Activated CD4-positive, alpha-beta T cell treated with anti-CD3 and anti-CD28 coated beads, Interleukin-2, amount 10 ng/mL, durations not matched to agents 7 days and 5 days (primary cell): ENCODE measurements at regions not wholly inside any gene's neighbourhood (a gene's known extent, or its start where the extent isn't known, plus 50 kb on each side); places are given as distances from the start of the nearest gene placed in this dataset.

Source experiments
- CTCF ChIA-PET: fragments of 350-600 bp; sonication (Branson Sonifier 250); formaldehyde crosslinking; loops from one replicate; lab custom pipeline; 2021; ENCODE audit warnings: antibody characterized with exemption; lab: Charles Lee
- POLR2A ChIA-PET: fragments of 350-600 bp; sonication (Branson Sonifier 250); formaldehyde crosslinking; loops from one replicate; lab custom pipeline; 2021; ENCODE audit warnings: antibody characterized with exemption; lab: Charles Lee
- DNase-seq: peaks from one replicate; pipeline ENCODE4 v3.0.0-alpha.2; 2020
- H3K27ac Mint-ChIP-seq: one replicate; pipeline ENCODE4 v1.8.0; 2021; ENCODE audit warnings: mild to moderate bottlenecking, moderate library complexity, mixed read lengths
- H3K27me3 Mint-ChIP-seq: one replicate; pipeline ENCODE4 v1.8.0; 2021; ENCODE audit warnings: mixed read lengths
- H3K36me3 Mint-ChIP-seq: one replicate; pipeline ENCODE4 v1.8.0; 2021; ENCODE audit warnings: low read depth, mixed read lengths
- H3K4me1 Mint-ChIP-seq: one replicate; pipeline ENCODE4 v1.8.0; 2021; ENCODE audit warnings: mixed read lengths
- H3K4me3 Mint-ChIP-seq: one replicate; pipeline ENCODE4 v1.8.0; 2021; ENCODE audit warnings: mild to moderate bottlenecking, moderate library complexity, mixed read lengths
- H3K9me3 Mint-ChIP-seq: one replicate; pipeline ENCODE4 v1.8.0; 2021; ENCODE audit warnings: mixed read lengths

DNA sequence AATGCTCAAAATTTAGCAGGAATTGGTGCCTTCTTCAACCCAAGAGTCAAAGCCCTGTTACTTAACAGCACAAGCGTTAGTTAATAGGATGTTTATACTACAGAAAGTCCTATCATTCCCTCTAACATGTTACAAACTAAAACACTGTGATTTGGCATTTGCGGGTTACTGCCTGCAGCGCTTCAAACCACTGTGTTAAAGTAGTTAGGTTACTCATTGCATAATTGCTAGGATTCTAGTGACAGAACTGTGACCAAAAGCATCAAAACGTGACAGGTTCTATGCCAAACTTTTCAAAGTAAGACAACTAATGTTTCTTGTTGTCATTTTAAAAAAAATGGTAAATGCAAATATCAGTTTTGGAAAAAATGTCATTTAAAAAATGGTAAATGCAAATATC, 442.8 kb upstream of the ZFP42 start:
- CTCF ChIA-PET, result no interaction called here
- H3K27me3 Mint-ChIP-seq, result no peaks in the 10 kb centered on the region
- H3K27ac Mint-ChIP-seq, result no peak overlapping the region
- peaks cover 8% of the 10 kb centered on the region for H3K9me3 Mint-ChIP-seq
- no peak overlapping the region for H3K4me3 Mint-ChIP-seq
- no peaks in the 10 kb centered on the region for H3K4me1 Mint-ChIP-seq
- POLR2A ChIA-PET, result no interaction called here
- no peak for DNase-seq
- no peaks in the 10 kb centered on the region for H3K36me3 Mint-ChIP-seq

DNA sequence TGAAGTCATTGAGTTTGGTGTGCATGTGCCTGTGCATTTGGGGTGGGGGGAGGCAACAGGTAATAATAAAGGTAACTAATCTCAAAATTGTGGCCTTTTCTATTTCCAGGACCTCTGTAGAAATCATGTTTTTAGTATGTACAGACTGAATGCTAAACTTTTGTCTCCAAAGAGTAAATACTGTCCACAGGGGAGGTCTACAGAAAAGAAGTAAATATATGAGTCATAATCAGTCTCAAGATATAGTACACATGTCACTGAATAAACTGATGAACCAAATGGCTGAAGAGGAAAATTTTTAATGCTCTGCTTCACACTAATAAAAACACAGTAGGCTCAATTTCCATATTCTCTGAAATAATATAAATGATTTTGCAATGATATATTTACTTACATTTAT, 440.4 kb upstream of the ZFP42 start:
- H3K27me3 Mint-ChIP-seq, result no peaks in the 10 kb centered on the region
- H3K9me3 Mint-ChIP-seq, result peaks cover 3% of the 10 kb centered on the region
- H3K4me3 Mint-ChIP-seq, result no peak overlapping the region

DNA sequence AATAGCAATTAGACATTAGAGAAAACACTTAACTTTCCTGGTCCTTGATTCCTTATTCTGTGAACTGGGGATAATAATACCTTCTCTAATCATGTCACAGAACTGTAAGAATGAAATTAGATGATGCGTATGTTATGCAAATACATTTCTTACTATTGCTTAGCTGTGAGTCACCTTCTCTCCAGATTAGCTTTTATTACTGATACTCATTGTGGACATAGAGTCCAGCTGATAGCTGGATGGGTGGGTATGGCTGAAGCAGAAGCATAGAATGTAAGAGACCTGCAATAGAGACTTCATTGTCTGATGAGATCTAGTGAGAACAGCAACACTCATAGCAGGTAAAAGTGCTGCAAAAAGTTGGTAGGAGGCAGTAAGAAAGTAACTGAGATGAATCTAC, 437.2 kb upstream of the ZFP42 start:
- peaks cover 8% of the 10 kb centered on the region for H3K9me3 Mint-ChIP-seq
- H3K27me3 Mint-ChIP-seq, result no peaks in the 10 kb centered on the region
- H3K4me3 Mint-ChIP-seq, result no peak overlapping the region
- no peaks in the 10 kb centered on the region for H3K36me3 Mint-ChIP-seq
- CTCF ChIA-PET, result no interaction called here
- H3K4me1 Mint-ChIP-seq, result no peaks in the 10 kb centered on the region
- DNase-seq, result no peak
- H3K27ac Mint-ChIP-seq, result no peak overlapping the region
- POLR2A ChIA-PET, result no interaction called here

More for the DNA sequence above, 440.4 kb upstream of the ZFP42 start:
- no peaks in the 10 kb centered on the region for H3K36me3 Mint-ChIP-seq
- DNase-seq, result no peak
- H3K4me1 Mint-ChIP-seq, result no peaks in the 10 kb centered on the region
- ChIA-PET POLR2A (interaction anchor here (0.8 kb wide), 1 partner anchor 1103 kb away, joined by 3 read pairs; no protein-coding TSS in a partner anchor), CTCF (no interaction called here)
- H3K27ac Mint-ChIP-seq, result no peak overlapping the region

DNA sequence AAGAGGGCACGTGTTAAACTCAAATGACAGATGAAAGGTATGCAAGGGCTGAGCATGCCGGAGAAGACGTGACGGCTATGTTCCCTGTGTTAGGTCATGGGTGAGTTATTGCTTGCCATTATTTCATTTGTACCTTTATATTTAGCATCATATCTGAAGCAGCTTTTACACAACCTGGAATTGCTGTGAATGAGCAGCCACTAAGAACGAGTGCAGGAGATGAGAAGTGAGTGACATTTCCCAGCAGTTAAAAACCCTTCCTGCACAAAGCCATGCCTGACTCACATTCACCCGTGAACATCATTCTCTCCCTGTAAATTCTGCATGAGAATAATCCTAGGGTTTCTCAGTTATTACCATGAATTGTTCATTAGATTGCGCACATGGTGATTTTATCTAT, 433.2 kb upstream of the ZFP42 start:
- Mint-ChIP-seq H3K4me3 (no peak overlapping the region), H3K27ac (no peak overlapping the region), H3K36me3 (no peaks in the 10 kb centered on the region), H3K27me3 (no peaks in the 10 kb centered on the region), H3K4me1 (no peaks in the 10 kb centered on the region), H3K9me3 (peaks cover 7% of the 10 kb centered on the region)
- DNase-seq, result no peak
- CTCF ChIA-PET, result no interaction called here
- POLR2A ChIA-PET, result no interaction called here

DNA sequence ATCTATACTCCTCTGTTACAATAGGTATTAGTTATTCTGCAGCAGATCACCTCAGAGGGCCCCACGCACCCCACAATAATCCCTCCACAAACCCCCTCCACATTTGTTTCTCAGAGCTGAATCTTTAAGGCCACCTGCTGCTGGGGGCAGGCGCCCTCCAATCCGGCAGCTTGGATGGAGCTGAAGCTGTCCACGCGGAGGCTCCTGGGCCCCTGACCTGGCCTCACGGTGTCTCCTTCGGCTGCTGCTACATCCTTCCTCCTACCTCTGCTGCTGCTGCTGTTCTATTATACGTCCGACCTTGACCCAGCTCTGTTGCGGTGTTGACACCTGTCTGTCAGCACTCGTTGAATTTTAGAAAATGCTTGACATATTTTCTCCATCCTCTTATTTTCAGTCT, 430.2 kb upstream of the ZFP42 start:
- no peaks in the 10 kb centered on the region for H3K36me3 Mint-ChIP-seq
- no peaks in the 10 kb centered on the region for H3K27me3 Mint-ChIP-seq

DNA sequence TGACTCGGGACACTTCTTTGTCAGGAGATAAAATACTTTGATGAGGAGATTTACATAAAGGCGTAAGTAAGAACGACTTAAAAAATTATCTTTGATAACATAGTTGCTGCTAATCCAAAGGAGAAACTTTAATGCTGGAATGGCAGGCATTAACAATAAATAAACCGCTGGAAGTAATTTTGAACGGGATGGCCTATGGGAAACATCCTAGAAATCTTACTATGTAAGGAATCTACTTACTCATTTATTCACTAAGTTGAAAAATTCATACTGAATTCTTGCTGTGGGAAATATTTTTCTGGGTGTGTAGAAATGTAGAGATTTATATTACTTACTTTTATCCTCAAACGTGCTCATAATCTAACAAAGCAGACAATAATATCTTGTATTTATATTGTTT, 425.7 kb upstream of the ZFP42 start:
- H3K27me3 Mint-ChIP-seq, result no peaks in the 10 kb centered on the region
- CTCF ChIA-PET, result no interaction called here

More for the DNA sequence above, 430.2 kb upstream of the ZFP42 start:
- DNase-seq, result no peak
- no peak overlapping the region for H3K4me3 Mint-ChIP-seq
- H3K4me1 Mint-ChIP-seq, result no peaks in the 10 kb centered on the region
- H3K27ac Mint-ChIP-seq, result no peak overlapping the region
- ChIA-PET POLR2A (no interaction called here), CTCF (no interaction called here)
- peaks cover 9% of the 10 kb centered on the region for H3K9me3 Mint-ChIP-seq

DNA sequence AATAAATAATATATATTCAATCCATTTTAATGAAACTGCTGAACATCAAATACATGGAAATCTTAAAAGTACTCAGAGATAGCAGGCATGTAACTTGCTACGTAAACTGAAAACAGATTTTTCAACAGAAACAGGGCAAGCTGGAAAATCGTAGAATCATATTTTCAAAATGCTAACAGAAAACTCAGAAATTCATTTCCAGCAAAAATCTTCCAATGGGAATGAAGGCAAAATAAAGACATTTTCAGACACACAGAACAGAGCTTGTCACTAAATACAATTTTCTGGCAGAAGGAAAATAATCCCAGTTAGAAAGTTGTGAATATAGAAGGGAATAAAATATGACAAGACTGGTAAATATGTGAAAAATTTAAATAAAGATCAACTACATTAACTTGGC, 419.9 kb upstream of the ZFP42 start:
- Mint-ChIP-seq H3K9me3 (peaks cover 13% of the 10 kb centered on the region), H3K4me3 (no peak overlapping the region), H3K27me3 (no peaks in the 10 kb centered on the region), H3K4me1 (no peaks in the 10 kb centered on the region), H3K36me3 (no peaks in the 10 kb centered on the region), H3K27ac (no peak overlapping the region)
- DNase-seq, result no peak
- POLR2A ChIA-PET, result no interaction called here
- CTCF ChIA-PET, result no interaction called here

More for the DNA sequence above, 425.7 kb upstream of the ZFP42 start:
- Mint-ChIP-seq H3K36me3 (no peaks in the 10 kb centered on the region), H3K9me3 (peaks cover 11% of the 10 kb centered on the region), H3K27ac (no peak overlapping the region), H3K4me1 (no peaks in the 10 kb centered on the region), H3K4me3 (no peak overlapping the region)
- DNase-seq, result no peak
- POLR2A ChIA-PET, result no interaction called here

DNA sequence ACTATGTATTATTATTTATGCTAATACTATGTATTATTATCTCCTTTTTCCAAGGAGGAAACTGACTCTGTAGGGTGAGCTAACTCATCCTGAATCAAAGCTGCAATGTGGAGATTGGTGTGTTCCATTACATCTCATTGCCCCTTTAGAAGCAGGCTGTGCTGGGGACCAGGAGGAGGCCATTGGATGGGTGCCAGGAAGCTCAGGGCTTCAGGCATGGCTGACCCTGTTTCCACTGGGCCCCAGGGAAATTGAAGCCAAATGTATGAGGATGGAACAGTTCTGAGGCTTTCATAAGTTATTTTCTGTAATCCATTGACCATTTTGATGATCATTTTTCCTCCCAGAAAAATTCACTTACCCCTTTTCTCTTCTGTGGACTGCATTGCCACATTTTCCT, 418.8 kb upstream of the ZFP42 start:
- Mint-ChIP-seq H3K4me3 (no peak overlapping the region), H3K27ac (no peak overlapping the region), H3K4me1 (no peaks in the 10 kb centered on the region), H3K9me3 (peaks cover 6% of the 10 kb centered on the region), H3K36me3 (no peaks in the 10 kb centered on the region), H3K27me3 (no peaks in the 10 kb centered on the region)
- ChIA-PET POLR2A (no interaction called here), CTCF (no interaction called here)
- DNase-seq, result no peak

DNA sequence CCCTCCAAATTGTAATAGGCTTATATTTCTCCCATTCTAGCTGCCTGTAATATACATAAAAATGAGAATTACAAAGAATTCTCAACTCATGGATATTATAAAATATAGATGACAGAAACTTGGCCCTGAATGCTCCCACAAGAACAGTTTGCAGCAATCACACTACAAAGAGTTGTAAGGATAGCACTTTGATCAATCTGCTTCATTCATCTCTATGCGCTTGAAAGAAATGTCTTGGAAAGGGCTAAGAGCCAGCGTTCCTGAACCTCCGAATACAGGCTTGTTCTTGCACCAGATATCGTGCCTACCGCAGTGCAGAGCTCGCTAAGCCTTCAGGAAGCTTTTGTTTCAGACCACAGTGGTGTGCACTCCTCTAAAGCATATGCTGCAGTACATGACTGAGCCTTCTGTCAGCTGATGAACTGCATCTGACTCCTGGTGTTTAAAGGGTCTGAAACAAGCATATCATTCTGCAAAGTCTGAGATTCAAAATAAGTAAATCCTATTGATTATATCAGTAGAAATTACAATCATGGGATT, 417.6 kb upstream of the ZFP42 start:
- no peak overlapping the region for H3K27ac Mint-ChIP-seq
- peaks cover 6% of the 10 kb centered on the region for H3K9me3 Mint-ChIP-seq
- no peak for DNase-seq
- H3K27me3 Mint-ChIP-seq, result no peaks in the 10 kb centered on the region
- ChIA-PET POLR2A (no interaction called here), CTCF (interaction anchor here (0.6 kb wide), 1 partner anchor 55 kb away, joined by 4 read pairs; no protein-coding TSS in a partner anchor)
- no peaks in the 10 kb centered on the region for H3K4me1 Mint-ChIP-seq
- H3K36me3 Mint-ChIP-seq, result no peaks in the 10 kb centered on the region
- no peak overlapping the region for H3K4me3 Mint-ChIP-seq

DNA sequence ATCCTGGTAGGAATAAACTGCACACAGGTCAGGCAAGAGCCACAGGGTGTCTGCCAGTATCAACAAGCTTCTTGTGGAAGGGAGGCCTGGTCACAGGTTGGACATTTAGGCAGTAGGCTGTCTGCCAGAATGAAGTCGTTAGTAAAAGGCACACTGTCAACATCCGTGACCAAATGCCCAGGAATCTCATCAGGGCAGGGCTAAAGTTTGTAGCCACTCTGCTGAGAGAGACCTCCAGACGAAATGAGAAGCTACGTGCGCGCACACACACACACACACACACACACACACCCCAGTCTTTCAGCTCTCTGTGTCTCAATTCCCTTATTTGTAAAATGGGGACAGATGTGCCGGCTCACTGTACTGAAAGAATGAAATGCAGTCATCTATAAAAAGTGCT, 408.7 kb upstream of the ZFP42 start:
- Mint-ChIP-seq H3K36me3 (no peaks in the 10 kb centered on the region), H3K9me3 (no peaks in the 10 kb centered on the region), H3K27ac (no peak overlapping the region), H3K27me3 (no peaks in the 10 kb centered on the region), H3K4me3 (no peak overlapping the region), H3K4me1 (no peaks in the 10 kb centered on the region)
- ChIA-PET CTCF (no interaction called here), POLR2A (no interaction called here)
- no peak for DNase-seq

DNA sequence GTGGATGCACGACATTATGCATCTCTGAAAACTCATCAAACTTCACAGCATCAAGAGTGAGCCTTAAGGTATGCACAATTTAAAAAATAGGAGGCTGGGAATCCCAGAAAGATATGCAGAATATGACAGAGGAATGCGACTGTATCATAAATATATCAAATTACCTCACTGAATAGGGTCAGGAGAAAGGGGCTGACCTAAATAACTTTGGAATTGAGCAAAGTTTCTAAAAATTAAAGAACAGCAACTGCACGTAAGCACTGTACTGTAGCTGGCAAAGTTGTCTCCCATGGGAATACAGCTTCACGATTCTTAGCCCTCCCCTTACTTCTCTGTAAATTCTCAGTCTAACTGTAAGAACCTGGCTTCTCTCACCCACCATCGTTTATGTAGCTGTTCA, 397.4 kb upstream of the ZFP42 start:
- Mint-ChIP-seq H3K36me3 (no peaks in the 10 kb centered on the region), H3K27me3 (no peaks in the 10 kb centered on the region), H3K9me3 (no peaks in the 10 kb centered on the region), H3K4me1 (no peaks in the 10 kb centered on the region), H3K27ac (no peak overlapping the region), H3K4me3 (no peak overlapping the region)
- ChIA-PET CTCF (no interaction called here), POLR2A (no interaction called here)
- no peak for DNase-seq

DNA sequence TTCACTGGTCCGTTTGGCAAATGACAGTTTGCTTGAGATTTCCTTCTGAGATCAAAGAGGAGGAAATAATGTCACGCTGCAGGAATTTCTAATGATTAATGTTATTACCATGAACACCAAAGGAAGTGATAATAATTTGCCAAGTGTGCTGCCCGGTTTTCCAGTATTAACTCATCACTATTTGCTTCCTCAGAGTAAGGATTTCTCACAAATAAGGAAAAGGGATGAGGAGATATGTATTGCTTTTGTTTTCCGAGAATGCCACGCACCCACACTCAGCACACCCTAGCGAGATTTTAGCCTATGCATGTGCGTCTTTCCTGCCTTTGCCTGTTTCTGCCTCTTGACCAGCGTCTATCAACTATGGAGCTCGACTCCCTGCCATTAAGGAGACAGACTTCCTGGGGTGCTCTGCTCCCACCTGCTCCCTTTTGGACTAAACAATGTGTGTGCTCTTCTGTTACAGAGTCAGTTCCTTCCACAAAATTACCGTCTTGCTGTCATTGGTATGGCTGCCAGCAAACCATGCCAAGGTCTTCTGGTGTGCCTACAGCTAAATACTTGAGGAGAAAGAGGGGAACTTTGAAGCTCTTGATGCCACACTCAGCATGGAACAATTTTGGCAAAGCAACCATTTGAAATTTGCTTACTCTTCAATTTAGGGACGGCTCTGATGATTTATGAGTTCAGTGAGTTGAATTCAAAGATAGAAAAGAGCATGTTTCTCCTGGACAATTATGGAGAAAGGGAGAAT, 393.1 kb upstream of the ZFP42 start:
- Mint-ChIP-seq H3K27ac (no peak overlapping the region), H3K9me3 (no peaks in the 10 kb centered on the region), H3K27me3 (no peaks in the 10 kb centered on the region), H3K4me3 (no peak overlapping the region), H3K4me1 (no peaks in the 10 kb centered on the region), H3K36me3 (no peaks in the 10 kb centered on the region)
- POLR2A ChIA-PET, result no interaction called here
- CTCF ChIA-PET, result no interaction called here
- DNase-seq, result no peak

DNA sequence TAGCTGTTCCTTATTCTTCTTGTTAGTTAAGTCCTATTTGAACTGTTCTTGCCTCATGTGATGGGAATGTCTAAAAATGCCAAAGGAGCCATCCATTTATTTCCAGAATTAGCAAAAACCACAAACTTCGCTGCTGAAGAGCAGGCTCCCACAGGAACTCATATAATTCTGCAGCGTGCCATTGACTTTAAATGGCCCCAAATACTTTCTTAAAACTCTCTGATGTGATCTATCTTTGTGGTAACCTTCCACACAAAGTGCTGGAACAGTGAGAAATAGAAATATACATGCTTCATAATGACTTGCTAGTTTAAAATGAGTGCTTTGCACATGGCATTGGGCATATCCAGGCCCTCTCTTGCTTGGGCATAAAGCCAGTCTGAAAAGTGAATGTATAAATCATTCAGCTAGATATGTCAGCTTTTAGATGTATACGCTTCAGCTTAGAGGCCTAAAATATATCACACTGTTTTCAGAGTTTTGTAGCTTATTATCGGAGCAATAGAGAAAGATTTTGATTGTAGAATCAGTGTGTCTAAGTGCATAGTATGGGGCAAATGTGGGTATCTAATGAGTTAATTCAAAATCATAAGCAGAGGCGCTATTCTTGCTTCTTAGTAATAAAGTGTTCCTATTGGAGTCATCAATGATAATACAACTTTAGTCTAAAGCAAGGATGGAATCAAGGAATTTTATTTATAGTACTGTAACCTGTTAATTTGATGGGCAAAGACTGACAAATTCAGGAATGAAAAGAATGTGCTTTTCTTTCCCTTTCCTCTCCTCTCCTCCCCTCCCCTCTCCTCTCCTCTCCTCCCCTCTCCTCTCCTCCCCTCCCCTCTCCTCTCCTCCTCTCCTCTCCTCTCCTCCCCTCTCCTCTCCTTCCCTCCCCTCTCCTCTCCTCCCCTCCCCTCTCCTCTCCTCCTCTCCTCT, 392.2 kb upstream of the ZFP42 start:
- Mint-ChIP-seq H3K36me3 (no peaks in the 10 kb centered on the region), H3K27ac (no peak overlapping the region), H3K4me3 (no peak overlapping the region), H3K9me3 (no peaks in the 10 kb centered on the region), H3K4me1 (no peaks in the 10 kb centered on the region), H3K27me3 (no peaks in the 10 kb centered on the region)
- ChIA-PET CTCF (no interaction called here), POLR2A (no interaction called here)
- no peak for DNase-seq
